Parathyroid adenoma (tissue), 2 donors: ENCODE measurements at regions not wholly inside any gene's neighbourhood (a gene's known extent, or its start where the extent isn't known, plus 50 kb on each side); places are given as distances from the start of the nearest gene placed in this dataset.

Experiments
- H2AFZ ChIP-seq: fragments of 300-600 bp; sonication (generic); one replicate; pipeline ENCODE4 v1.7.0; 2017; ENCODE audit warnings: antibody characterized with exemption, mild to moderate bottlenecking
- H3K27ac ChIP-seq: fragments of 300-600 bp; sonication (generic); one replicate; pipeline ENCODE4 v1.7.0; 2017
- H3K27me3 ChIP-seq: fragments of 300-600 bp; sonication (generic); one replicate; pipeline ENCODE4 v1.7.0; 2017; ENCODE audit warnings: low read length; ENCODE audit not compliant: control insufficient read depth, insufficient read depth
- H3K36me3 ChIP-seq: fragments of 300-600 bp; sonication (generic); one replicate; pipeline ENCODE4 v1.7.0; 2017; ENCODE audit warnings: low read length; ENCODE audit not compliant: control insufficient read depth, insufficient read depth
- H3K4me1 ChIP-seq: fragments of 300-600 bp; sonication (generic); one replicate; pipeline ENCODE4 v1.7.0; 2017; ENCODE audit warnings: control low read depth
- H3K4me2 ChIP-seq: fragments of 300-600 bp; sonication (generic); one replicate; pipeline ENCODE4 v1.7.0; 2017; ENCODE audit warnings: low read length
- H3K4me3 ChIP-seq: fragments of 300-600 bp; sonication (generic); one replicate; pipeline ENCODE4 v1.7.0; 2017; ENCODE audit warnings: low read depth, low read length
- H3K79me2 ChIP-seq: fragments of 300-600 bp; sonication (generic); one replicate; pipeline ENCODE4 v1.7.0; 2017; ENCODE audit warnings: control low read depth
- H3K9ac ChIP-seq: fragments of 300-600 bp; sonication (generic); one replicate; pipeline ENCODE4 v1.7.0; 2017; ENCODE audit warnings: mild to moderate bottlenecking
- H3K9me3 ChIP-seq: fragments of 300-600 bp; sonication (generic); one replicate; pipeline ENCODE4 v1.7.0; 2017; ENCODE audit warnings: low read length; ENCODE audit not compliant: control insufficient read depth
- CTCF ChIP-seq: fragments of 300-600 bp; sonication (generic); IDR thresholded peaks from one replicate; pipeline ENCODE4 v1.7.0; 2017; ENCODE audit warnings: antibody characterized with exemption, mild to moderate bottlenecking
- donor health status: primary hyperparathyroidism.

- no peaks in the 10 kb centered on the region for H3K27me3 ChIP-seq
- no peaks in the 10 kb centered on the region for H3K9me3 ChIP-seq
- no peaks in the 10 kb centered on the region for H3K79me2 ChIP-seq
- no peaks in the 10 kb centered on the region for H3K4me1 ChIP-seq
- no peak overlapping the region for H3K9ac ChIP-seq
- no peak overlapping the region for H3K4me2 ChIP-seq
- no peak overlapping the region for H2AFZ ChIP-seq
- H3K36me3 ChIP-seq = no peaks in the 10 kb centered on the region
- H3K4me3 ChIP-seq = no peak overlapping the region
- H3K27ac ChIP-seq = no peak overlapping the region
- no peak for TF ChIP-seq CTCF
Measured at GRCh38 chr20:57761413-57761734, 51.6 kb upstream of the PMEPA1 start.

GRCh38 chr20:57760698-57761412 lies 51.0 kb upstream of the PMEPA1 start:
- no peaks in the 10 kb centered on the region for H3K27me3 ChIP-seq
- TF ChIP-seq CTCF = no peak
- no peak overlapping the region for H2AFZ ChIP-seq
- no peaks in the 10 kb centered on the region for H3K4me1 ChIP-seq
- H3K4me2 ChIP-seq = no peak overlapping the region
- no peaks in the 10 kb centered on the region for H3K9me3 ChIP-seq
- H3K4me3 ChIP-seq = no peak overlapping the region
- no peaks in the 10 kb centered on the region for H3K36me3 ChIP-seq
- H3K27ac ChIP-seq = no peak overlapping the region
- no peak overlapping the region for H3K9ac ChIP-seq
- H3K79me2 ChIP-seq = no peaks in the 10 kb centered on the region

- H3K4me2 ChIP-seq = no peak overlapping the region
- H2AFZ ChIP-seq = no peak overlapping the region
- H3K36me3 ChIP-seq = no peaks in the 10 kb centered on the region
- TF ChIP-seq CTCF = no peak
- no peak overlapping the region for H3K4me3 ChIP-seq
- no peak overlapping the region for H3K9ac ChIP-seq
- no peaks in the 10 kb centered on the region for H3K79me2 ChIP-seq
- no peak overlapping the region for H3K27ac ChIP-seq
- H3K9me3 ChIP-seq = no peaks in the 10 kb centered on the region
- no peaks in the 10 kb centered on the region for H3K27me3 ChIP-seq
- no peaks in the 10 kb centered on the region for H3K4me1 ChIP-seq
Measured at GRCh38 chr20:57759724-57760123, 49.9 kb upstream of the PMEPA1 start.
